SK-N-SH (cell line): ENCODE measurements at regions not wholly inside any gene's neighbourhood (a gene's known extent, or its start where the extent isn't known, plus 50 kb on each side); places are given as distances from the start of the nearest gene placed in this dataset.

ENCODE experiments used
- CTCF ChIA-PET: fragments of 300-600, 350-600 bp; formaldehyde crosslinking; extraction: SDS; loops from one replicate; lab custom pipeline; 2021; lab: Yijun Ruan, JAX
- POLR2A ChIA-PET: fragments of 350-600 bp; sonication (Branson Sonifier 250); formaldehyde crosslinking; extraction: SDS; loops from one replicate; lab custom pipeline; 2020; ENCODE audit warnings: antibody characterized with exemption, inconsistent platforms; lab: Yijun Ruan, JAX
- DNase-seq: peaks from one replicate; pipeline ENCODE4 v3.0.0; 2012
- H2AFZ ChIP-seq: fragments of 200-600 bp; sonication (generic); 2 replicates; pipeline ENCODE4 v1.8.1; 2016; ENCODE audit warnings: antibody characterized with exemption, mild to moderate bottlenecking, low read depth
- H3F3A ChIP-seq: fragments of 200-600 bp; sonication (generic); replicated peaks from 2 replicates; pipeline ENCODE3; 2016; ENCODE audit warnings: antibody characterized with exemption, mild to moderate bottlenecking; ENCODE audit not compliant: insufficient read depth
- H3K27ac ChIP-seq, 2 experiments: fragments of 200-500 bp in 1 of 2; fragments of 200-600 bp in 1 of 2; sonication (Bioruptor generic) in 1 of 2; sonication (generic), shearing (Covaris generic) in 1 of 2; 2 replicates each; pipeline versions ENCODE4 v1.5.1 to v1.6.1; 2014 to 2016; ENCODE audit warnings: low read depth in 2 of 2, inconsistent platforms in 1 of 2, low read length in 1 of 2, mild to moderate bottlenecking in 1 of 2, mixed read lengths in 1 of 2
- H3K27me3 ChIP-seq: fragments of 200-600 bp; sonication (generic), shearing (Covaris generic); 2 replicates; pipeline ENCODE4 v1.6.1; 2016; ENCODE audit warnings: mixed run types; ENCODE audit not compliant: insufficient read depth
- H3K36me3 ChIP-seq, 2 experiments: fragments of 200-500 bp in 1 of 2; fragments of 200-600 bp in 1 of 2; sonication (Bioruptor generic) in 1 of 2; sonication (generic) in 1 of 2; replicated peaks in 1 of 2; 2 replicates each; pipeline versions ENCODE3 to v1.5.1; 2014 to 2016; ENCODE audit warnings: low read length in 1 of 2, mild to moderate bottlenecking in 1 of 2; ENCODE audit not compliant: insufficient read depth in 2 of 2, control insufficient read depth in 1 of 2
- H3K4me1 ChIP-seq, 2 experiments: fragments of 200-500 bp in 1 of 2; fragments of 200-600 bp in 1 of 2; sonication (Bioruptor generic) in 1 of 2; sonication (generic), shearing (Covaris generic) in 1 of 2; 2 replicates each; pipeline versions ENCODE4 v1.5.1 to v1.6.1; 2014 to 2016; ENCODE audit warnings: low read depth in 1 of 2, low read length in 1 of 2, mixed run types in 1 of 2; ENCODE audit not compliant: insufficient read depth in 2 of 2, control insufficient read depth in 1 of 2
- H3K4me2 ChIP-seq: fragments of 200-600 bp; sonication (generic), shearing (Covaris generic); 2 replicates; pipeline ENCODE4 v1.6.1; 2017; ENCODE audit warnings: mixed run types
- H3K4me3 ChIP-seq, 2 experiments: fragments of 200-500 bp in 1 of 2; fragments of 200-600 bp in 1 of 2; sonication (Bioruptor generic) in 1 of 2; sonication (generic), shearing (Covaris generic) in 1 of 2; 2 replicates each; pipeline versions ENCODE4 v1.5.1 to v1.8.1; 2014 to 2016; ENCODE audit warnings: low read depth in 2 of 2, inconsistent platforms in 1 of 2, low read length in 1 of 2, mild to moderate bottlenecking in 1 of 2, mixed read lengths in 1 of 2, moderate library complexity in 1 of 2
- H3K79me2 ChIP-seq: fragments of 200-600 bp; sonication (generic); 2 replicates; pipeline ENCODE4 v1.8.1; 2017; ENCODE audit warnings: mild to moderate bottlenecking; ENCODE audit not compliant: insufficient read depth
- H3K9ac ChIP-seq: fragments of 200-600 bp; sonication (generic); 2 replicates; pipeline ENCODE4 v1.6.1; 2017; ENCODE audit warnings: mixed run types
- H3K9me2 ChIP-seq: fragments of 200-600 bp; sonication (generic); 2 replicates; pipeline ENCODE4 v1.6.1; 2017; ENCODE audit warnings: mixed run types
- H3K9me3 ChIP-seq: fragments of 200-600 bp; sonication (generic); 2 replicates; pipeline ENCODE4 v1.6.1; 2017; ENCODE audit warnings: mixed run types, mild to moderate bottlenecking, moderate library complexity
- H4K20me1 ChIP-seq: fragments of 200-600 bp; sonication (generic); 2 replicates; pipeline ENCODE4 v1.6.1; 2017; ENCODE audit warnings: mild to moderate bottlenecking, mixed run types; ENCODE audit not compliant: insufficient read depth
- ELF1 ChIP-seq: IDR thresholded peaks from 2 replicates; pipeline ENCODE4 v1.4.0; 2012
- EP300 ChIP-seq, 2 experiments: IDR thresholded peaks; 2 replicates each; pipeline versions ENCODE4 v1.4.0 to v1.6.1; 2012; ENCODE audit warnings: borderline replicate concordance in 1 of 2, low read depth in 1 of 2, low read length in 1 of 2
- EZH2phosphoT487 ChIP-seq: fragments of 200-600 bp; sonication (generic); IDR thresholded peaks from 2 replicates; pipeline ENCODE4 v1.6.1; 2017; ENCODE audit warnings: low read depth, mixed run types, mild to moderate bottlenecking, antibody characterized with exemption, moderate library complexity, borderline replicate concordance
- FOXM1 ChIP-seq: IDR thresholded peaks from 2 replicates; pipeline ENCODE4 v1.4.0; 2012; ENCODE audit warnings: low read depth, mild to moderate bottlenecking
- MEF2A ChIP-seq: IDR thresholded peaks from 2 replicates; pipeline ENCODE4 v1.4.0; 2012; ENCODE audit warnings: low read depth, borderline replicate concordance
- MXI1 ChIP-seq: IDR thresholded peaks from 2 replicates; pipeline ENCODE4 v1.6.1; 2012; ENCODE audit warnings: mild to moderate bottlenecking, low read depth, low read length, improper control_type of control experiment
- NFIC ChIP-seq: IDR thresholded peaks from 2 replicates; pipeline ENCODE4 v1.4.0; 2012; ENCODE audit warnings: borderline replicate concordance
- NRF1 ChIP-seq: IDR thresholded peaks from 2 replicates; pipeline ENCODE4 v1.6.1; 2012; ENCODE audit warnings: low read depth, mild to moderate bottlenecking, low read length
- POLR2AphosphoS5 ChIP-seq: IDR thresholded peaks from 2 replicates; pipeline ENCODE4 v1.6.1; 2012; ENCODE audit warnings: low read depth, low read length
- RAD21 ChIP-seq: IDR thresholded peaks from 2 replicates; pipeline ENCODE4 v1.6.1; 2012; ENCODE audit warnings: mild to moderate bottlenecking, low read length
- SMC3 ChIP-seq: IDR thresholded peaks from 2 replicates; pipeline ENCODE4 v1.6.1; 2012; ENCODE audit warnings: low read depth, low read length, improper control_type of control experiment
- YY1 ChIP-seq: IDR thresholded peaks from 2 replicates; pipeline ENCODE4 v1.4.0; 2012; ENCODE audit warnings: low read depth, mild to moderate bottlenecking
- WGBS: methylation state at CpG from one replicate; pipeline ENCODE4 v1.1.6; 2017; ENCODE audit warnings: low lambda C conversion rate; 5-methylcytosine and 5-hydroxymethylcytosine counted together
- TF ChIP-seq, protein P1 (sequence below): IDR thresholded peaks from 2 replicates; pipeline ENCODE4 v1.4.0; 2012; ENCODE audit warnings: low read depth, borderline replicate concordance
- TF ChIP-seq, protein P2 (sequence below): IDR thresholded peaks from 2 replicates; pipeline ENCODE4 v1.6.1; 2012; ENCODE audit warnings: mild to moderate bottlenecking, low read depth, low read length, moderate library complexity
- TF ChIP-seq, protein P3 (sequence below): IDR thresholded peaks from 2 replicates; pipeline ENCODE4; 2012

DNA sequence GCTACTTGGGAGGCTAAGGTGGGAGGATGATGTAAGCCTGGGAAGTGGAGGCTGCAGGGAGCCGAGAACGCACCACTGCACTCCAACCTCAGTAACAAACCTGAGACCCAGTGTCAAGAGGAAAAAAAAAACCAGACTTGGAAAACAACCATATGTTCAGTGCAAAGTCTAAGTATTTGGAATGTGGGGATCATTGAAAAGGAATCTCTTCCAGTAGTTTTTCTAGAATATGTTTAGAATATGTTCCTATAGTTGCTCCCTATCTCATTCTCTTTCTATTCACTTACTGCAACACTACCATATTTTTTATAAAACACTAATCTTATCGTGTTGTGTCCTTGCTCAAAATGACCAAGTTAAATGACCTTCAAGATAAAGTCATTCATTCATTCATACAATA, 423.5 kb upstream of the SOX5 start (continued):
- TF ChIP-seq, protein P1, sequence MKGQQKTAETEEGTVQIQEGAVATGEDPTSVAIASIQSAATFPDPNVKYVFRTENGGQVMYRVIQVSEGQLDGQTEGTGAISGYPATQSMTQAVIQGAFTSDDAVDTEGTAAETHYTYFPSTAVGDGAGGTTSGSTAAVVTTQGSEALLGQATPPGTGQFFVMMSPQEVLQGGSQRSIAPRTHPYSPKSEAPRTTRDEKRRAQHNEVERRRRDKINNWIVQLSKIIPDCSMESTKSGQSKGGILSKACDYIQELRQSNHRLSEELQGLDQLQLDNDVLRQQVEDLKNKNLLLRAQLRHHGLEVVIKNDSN = no peak

DNA sequence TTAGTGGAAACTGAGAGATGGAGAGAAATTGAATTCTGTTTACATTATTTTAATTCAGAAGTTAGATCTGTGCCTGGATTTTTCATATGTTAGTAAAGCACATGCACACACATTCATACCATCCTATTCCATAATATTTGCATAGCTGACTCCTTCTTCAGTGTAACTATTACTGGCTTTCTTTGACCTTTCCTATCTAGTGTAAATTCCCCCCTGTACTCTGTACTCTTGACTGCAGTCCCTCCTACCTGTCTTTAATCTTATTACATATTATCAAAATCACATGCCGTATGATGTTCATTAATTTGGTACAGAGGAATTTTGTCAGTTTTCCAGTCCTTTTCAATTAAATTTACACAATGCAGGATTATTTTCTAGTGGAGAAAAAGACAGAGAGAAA, 417.0 kb upstream of the SOX5 start:
- H3K4me1 ChIP-seq = peaks cover 0 to 2% of the 10 kb centered on the region in 2 experiments; a peak in 2 of 4 replicates
- H3K9me2 ChIP-seq = no peaks in the 10 kb centered on the region
- H3K36me3 ChIP-seq = no peaks in the 10 kb centered on the region
- CTCF ChIA-PET = no interaction called here
- H3F3A ChIP-seq = no peaks in the 10 kb centered on the region
- no peak overlapping the region for H2AFZ ChIP-seq
- H3K4me2 ChIP-seq = no peak overlapping the region
- H3K4me3 ChIP-seq = no peak overlapping the region
- no peak for TF ChIP-seq FOXM1
- TF ChIP-seq, protein P2, sequence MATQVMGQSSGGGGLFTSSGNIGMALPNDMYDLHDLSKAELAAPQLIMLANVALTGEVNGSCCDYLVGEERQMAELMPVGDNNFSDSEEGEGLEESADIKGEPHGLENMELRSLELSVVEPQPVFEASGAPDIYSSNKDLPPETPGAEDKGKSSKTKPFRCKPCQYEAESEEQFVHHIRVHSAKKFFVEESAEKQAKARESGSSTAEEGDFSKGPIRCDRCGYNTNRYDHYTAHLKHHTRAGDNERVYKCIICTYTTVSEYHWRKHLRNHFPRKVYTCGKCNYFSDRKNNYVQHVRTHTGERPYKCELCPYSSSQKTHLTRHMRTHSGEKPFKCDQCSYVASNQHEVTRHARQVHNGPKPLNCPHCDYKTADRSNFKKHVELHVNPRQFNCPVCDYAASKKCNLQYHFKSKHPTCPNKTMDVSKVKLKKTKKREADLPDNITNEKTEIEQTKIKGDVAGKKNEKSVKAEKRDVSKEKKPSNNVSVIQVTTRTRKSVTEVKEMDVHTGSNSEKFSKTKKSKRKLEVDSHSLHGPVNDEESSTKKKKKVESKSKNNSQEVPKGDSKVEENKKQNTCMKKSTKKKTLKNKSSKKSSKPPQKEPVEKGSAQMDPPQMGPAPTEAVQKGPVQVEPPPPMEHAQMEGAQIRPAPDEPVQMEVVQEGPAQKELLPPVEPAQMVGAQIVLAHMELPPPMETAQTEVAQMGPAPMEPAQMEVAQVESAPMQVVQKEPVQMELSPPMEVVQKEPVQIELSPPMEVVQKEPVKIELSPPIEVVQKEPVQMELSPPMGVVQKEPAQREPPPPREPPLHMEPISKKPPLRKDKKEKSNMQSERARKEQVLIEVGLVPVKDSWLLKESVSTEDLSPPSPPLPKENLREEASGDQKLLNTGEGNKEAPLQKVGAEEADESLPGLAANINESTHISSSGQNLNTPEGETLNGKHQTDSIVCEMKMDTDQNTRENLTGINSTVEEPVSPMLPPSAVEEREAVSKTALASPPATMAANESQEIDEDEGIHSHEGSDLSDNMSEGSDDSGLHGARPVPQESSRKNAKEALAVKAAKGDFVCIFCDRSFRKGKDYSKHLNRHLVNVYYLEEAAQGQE = no peak
- TF ChIP-seq MEF2A = no peak
- no peak for TF ChIP-seq SMC3
- TF ChIP-seq NFIC = no peak
- TF ChIP-seq POLR2AphosphoS5 = no peak
- no peak for TF ChIP-seq MXI1
- no peak for TF ChIP-seq YY1
- TF ChIP-seq ELF1 = no peak
- no peak for TF ChIP-seq NRF1
- TF ChIP-seq EP300 (IDR thresholded peaks at IDR 0.05; ENCODE audit: borderline replicate concordance in 1 of 2, low read depth in 1 of 2, low read length in 1 of 2) = no peak
- no peak for TF ChIP-seq EZH2phosphoT487
- no peaks in the 10 kb centered on the region for H3K9me3 ChIP-seq
- 71% methylated on average over 1 of the region's 1 CpG for WGBS
- POLR2A ChIA-PET = no interaction called here
- no peak overlapping the region for H3K27ac ChIP-seq
- no peak for DNase-seq
- H4K20me1 ChIP-seq = no peaks in the 10 kb centered on the region
- no peak overlapping the region for H3K9ac ChIP-seq
- H3K79me2 ChIP-seq = no peaks in the 10 kb centered on the region
- H3K27me3 ChIP-seq = no peaks in the 10 kb centered on the region

DNA sequence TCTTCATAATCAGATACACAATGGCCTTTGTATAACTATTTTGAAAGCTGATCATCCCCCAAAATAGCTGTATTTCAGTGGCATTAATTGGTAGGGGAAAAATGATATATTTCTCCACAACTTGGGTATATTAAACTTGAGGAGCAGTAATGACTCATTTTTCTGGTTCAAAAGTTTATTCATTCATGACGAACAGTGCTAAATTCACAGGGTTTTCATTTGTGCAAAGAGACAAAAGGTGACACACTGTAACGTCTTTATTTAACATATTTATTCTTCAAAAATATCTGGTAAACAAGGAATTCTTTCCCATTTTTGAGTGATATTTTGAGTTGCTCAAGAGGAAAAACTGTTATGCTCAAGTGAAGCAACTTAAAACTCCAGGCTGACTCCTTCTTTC, 415.5 kb upstream of the SOX5 start:
- H3K4me1 ChIP-seq = peaks cover 0 to 2% of the 10 kb centered on the region in 2 experiments; a peak in 2 of 4 replicates
- no peaks in the 10 kb centered on the region for H3K9me3 ChIP-seq
- POLR2A ChIA-PET = no interaction called here
- H3K36me3 ChIP-seq = no peaks in the 10 kb centered on the region
- H2AFZ ChIP-seq = no peak overlapping the region
- no peaks in the 10 kb centered on the region for H4K20me1 ChIP-seq
- TF ChIP-seq, protein P3, sequence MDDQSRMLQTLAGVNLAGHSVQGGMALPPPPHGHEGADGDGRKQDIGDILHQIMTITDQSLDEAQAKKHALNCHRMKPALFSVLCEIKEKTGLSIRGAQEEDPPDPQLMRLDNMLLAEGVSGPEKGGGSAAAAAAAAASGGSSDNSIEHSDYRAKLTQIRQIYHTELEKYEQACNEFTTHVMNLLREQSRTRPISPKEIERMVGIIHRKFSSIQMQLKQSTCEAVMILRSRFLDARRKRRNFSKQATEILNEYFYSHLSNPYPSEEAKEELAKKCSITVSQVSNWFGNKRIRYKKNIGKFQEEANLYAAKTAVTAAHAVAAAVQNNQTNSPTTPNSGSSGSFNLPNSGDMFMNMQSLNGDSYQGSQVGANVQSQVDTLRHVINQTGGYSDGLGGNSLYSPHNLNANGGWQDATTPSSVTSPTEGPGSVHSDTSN = no peak
- TF ChIP-seq, protein P2 = no peak
- TF ChIP-seq RAD21 = no peak
- TF ChIP-seq, all 33 proteins: peak for 0
- no peak for DNase-seq
- Histone ChIP-seq H3K79me2 (no peaks in the 10 kb centered on the region), H3K9me2 (no peaks in the 10 kb centered on the region), H3K4me2 (no peak overlapping the region), H3K27me3 (no peaks in the 10 kb centered on the region), H3K4me3 (no peak overlapping the region), H3K9ac (no peak overlapping the region), H3K27ac (no peak overlapping the region), H3F3A (no peaks in the 10 kb centered on the region)
- WGBS = 60% methylated on average over 2 of the region's 2 CpGs
- CTCF ChIA-PET = no interaction called here
